ENCODE measurements at regions not wholly inside any gene's neighbourhood (a gene's known extent, or its start where the extent isn't known, plus 50 kb on each side); places are given as distances from the start of the nearest gene placed in this dataset.

DNA sequence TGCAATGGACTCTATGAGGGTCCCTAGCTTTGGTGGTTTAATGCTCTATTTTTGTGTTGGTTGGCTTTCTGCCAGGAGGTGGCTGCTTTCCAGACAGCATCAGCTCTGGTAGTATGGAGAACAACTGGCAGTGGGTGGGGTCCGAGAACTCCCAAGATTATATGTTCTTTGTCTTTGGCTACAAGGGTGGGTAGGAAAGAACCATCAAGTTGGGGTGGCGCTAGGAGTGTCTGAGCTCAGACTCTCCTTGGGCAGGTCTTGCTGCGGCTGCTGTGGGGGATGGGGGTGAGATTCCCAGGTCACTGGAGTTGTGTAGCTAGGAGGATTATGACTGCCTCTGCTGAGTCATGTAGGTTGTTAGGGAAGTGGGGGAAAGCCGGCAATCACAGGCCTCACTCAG lies 976.1 kb upstream of the GYPC start:
- Mint-ChIP-seq H3K36me3 (no peaks in the 10 kb centered on the region), H3K9me3 (peaks cover 30% of the 10 kb centered on the region), H3K27me3 (no peaks in the 10 kb centered on the region), H3K4me1 (ENCODE audit: low read depth in 2 of 2) (no peaks in the 10 kb centered on the region), H3K4me3 (no peak overlapping the region), H3K27ac (no peak overlapping the region)
- DNase-seq (ENCODE audit: low spot score) = no peak
- ATAC-seq = no peak

DNA sequence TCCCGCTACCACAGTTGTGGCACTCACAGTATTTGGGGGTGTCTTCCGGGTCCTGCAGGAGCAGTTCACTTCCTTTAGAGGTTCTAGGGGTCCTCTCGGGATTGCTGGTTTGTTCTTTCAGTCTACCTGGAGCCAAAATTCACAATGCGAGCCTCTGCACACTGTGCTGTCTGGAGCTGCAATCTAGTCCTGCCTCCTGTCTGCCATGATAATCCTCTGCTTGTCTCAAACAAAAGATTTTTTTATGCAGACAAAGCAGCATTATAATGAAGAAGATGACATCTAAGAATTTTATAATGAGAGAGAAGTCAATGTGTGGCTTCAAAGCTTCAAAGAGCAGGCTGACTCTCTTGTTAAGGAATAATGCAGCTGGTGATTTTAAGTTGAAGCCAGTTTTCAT lies 975.1 kb upstream of the GYPC start:
- Mint-ChIP-seq H3K4me1 (ENCODE audit: low read depth in 2 of 2) (no peaks in the 10 kb centered on the region), H3K27me3 (no peaks in the 10 kb centered on the region), H3K27ac (no peak overlapping the region), H3K36me3 (no peaks in the 10 kb centered on the region), H3K9me3 (peaks cover 26% of the 10 kb centered on the region), H3K4me3 (no peak overlapping the region)
- ATAC-seq (no peak), DNase-seq (ENCODE audit: low spot score) (no peak)

DNA sequence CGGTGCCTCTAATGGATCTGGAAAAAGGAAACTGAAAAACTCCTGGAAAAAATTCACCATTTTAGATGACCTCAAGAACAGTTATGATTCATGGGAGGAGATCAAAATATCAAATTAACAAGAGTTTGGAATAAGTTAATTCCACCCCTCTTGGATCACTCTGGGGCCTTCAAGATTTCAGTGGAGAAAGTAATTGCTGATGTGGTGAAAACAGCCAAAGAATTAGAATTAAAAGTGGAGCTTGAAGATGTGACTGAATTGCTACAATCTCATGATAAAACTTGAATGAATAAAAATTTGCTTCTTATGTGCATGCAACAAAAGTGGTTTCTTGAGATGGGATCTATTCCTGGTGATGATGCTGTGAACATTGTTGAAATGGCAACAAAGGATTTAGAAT lies 974.4 kb upstream of the GYPC start:
- no peak for ATAC-seq
- Mint-ChIP-seq H3K9me3 (peaks cover 20% of the 10 kb centered on the region), H3K27ac (no peak overlapping the region), H3K27me3 (no peaks in the 10 kb centered on the region), H3K4me3 (no peak overlapping the region), H3K4me1 (ENCODE audit: low read depth in 2 of 2) (no peaks in the 10 kb centered on the region), H3K36me3 (peaks cover 5% of the 10 kb centered on the region)
- no peak for DNase-seq (ENCODE audit: low spot score)

DNA sequence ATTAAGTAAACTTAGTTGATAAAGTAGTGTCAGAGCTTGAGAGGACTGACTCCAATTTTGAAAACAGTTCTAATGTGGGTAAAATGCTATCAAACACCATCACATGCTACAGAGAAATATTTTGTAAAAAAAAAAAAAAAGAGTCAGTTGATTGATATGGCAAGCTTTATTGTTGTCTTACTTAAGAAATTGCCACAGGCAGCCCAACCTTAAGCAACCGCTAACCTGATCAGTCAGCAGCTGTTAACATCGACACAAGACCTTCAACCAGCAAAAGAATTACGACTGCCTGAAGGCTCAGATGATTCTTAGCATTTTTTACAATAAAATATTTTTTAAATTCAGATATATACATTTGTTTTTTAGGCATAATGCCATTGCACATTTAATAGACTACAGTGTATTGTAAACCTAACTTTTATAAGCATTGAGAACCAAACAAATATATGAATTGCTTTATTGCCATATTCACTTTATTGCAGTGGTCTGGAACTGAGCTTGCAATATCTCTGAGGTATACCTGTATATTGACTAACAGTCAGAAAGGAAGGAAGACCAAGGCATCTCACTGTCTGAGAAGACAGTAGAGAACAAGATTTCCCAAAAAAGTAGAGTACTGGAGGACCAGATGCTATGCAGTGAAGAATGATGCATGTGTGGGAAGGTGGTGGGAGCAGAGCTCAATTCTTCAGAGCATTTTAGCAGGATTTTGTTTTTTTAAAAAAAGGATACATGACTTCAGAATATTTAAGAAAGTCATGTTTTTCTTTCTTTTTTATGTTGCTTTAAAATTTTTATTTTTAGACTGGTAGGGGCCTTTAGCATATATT lies 973.8 kb upstream of the GYPC start:
- ATAC-seq (no peak), DNase-seq (ENCODE audit: low spot score) (no peak)
- Mint-ChIP-seq H3K27ac (no peak overlapping the region), H3K27me3 (no peaks in the 10 kb centered on the region), H3K4me1 (ENCODE audit: low read depth in 2 of 2) (no peaks in the 10 kb centered on the region), H3K36me3 (peaks cover 5% of the 10 kb centered on the region), H3K9me3 (peaks cover 18% of the 10 kb centered on the region), H3K4me3 (no peak overlapping the region)

DNA sequence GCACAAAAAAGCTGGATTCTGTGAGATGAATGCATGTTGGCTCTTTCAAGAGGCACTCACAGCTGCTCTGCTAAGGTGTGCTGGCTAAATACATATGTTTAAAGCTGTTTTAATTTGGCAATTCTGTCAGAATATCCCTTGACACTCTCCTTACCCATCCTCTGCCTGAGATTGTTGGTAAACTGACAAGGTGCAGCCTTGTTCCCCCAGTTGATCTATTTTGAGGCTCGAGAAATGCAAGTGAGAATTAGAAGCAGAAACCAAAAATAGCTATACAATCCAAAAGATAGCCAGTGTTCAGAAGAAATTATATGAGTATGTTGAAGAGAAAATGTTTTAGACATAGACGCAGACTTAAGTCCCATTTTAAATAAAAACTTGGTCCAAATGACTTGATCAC lies 971.7 kb upstream of the GYPC start:
- Mint-ChIP-seq H3K4me3 (no peak overlapping the region), H3K36me3 (peaks cover 12% of the 10 kb centered on the region), H3K27ac (no peak overlapping the region), H3K27me3 (no peaks in the 10 kb centered on the region), H3K9me3 (peaks cover 3% of the 10 kb centered on the region), H3K4me1 (ENCODE audit: low read depth in 2 of 2) (no peaks in the 10 kb centered on the region)
- no peak for DNase-seq (ENCODE audit: low spot score)
- no peak for ATAC-seq

DNA sequence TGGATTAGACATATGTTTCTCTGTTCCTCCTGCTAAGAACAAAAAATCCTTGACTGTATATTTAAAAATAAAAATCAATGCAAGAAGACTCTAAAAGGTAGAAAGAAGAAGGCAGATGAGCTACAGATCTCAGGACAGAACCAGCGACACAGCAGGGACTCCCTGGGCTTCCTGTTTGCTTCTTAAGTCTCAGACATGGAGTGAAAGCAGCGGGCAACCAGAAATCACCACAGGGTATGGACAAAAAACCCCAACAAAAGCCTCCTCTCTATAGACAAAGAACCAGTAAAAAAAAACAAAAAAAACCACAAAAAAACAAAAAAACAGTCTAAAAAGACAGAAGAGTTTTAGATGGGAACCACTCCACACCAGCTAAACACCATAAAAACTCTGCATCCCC lies 971.0 kb upstream of the GYPC start:
- no peak overlapping the region for H3K27ac Mint-ChIP-seq

DNA sequence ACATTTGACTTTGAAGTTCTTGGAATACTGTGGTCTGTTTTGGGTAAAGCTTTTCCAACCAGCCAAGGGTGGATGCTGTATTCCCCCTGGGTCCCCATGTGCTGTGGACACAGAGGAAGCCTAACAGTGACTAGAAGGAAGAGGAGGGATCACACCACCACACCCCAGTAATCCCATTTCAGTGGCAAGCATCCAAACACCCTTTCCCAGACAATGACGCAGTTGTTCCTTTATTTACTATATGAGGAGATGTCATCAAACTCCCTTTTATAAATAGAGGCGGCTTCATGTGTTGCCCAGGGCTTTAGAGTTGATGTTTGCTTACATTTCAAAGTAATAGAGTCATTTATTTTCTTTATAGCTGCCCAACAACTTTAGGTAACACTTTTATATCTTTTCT lies 959.4 kb upstream of the GYPC start:
- no peak for DNase-seq (ENCODE audit: low spot score)
- Mint-ChIP-seq H3K9me3 (peaks cover 6% of the 10 kb centered on the region), H3K36me3 (no peaks in the 10 kb centered on the region), H3K4me3 (no peak overlapping the region), H3K27ac (no peak overlapping the region), H3K4me1 (ENCODE audit: low read depth in 2 of 2) (no peaks in the 10 kb centered on the region), H3K27me3 (no peaks in the 10 kb centered on the region)
- no peak for ATAC-seq

More for the DNA sequence above, 971.0 kb upstream of the GYPC start:
- ATAC-seq = no peak
- no peaks in the 10 kb centered on the region for H3K4me1 Mint-ChIP-seq (ENCODE audit: low read depth in 2 of 2)
- no peaks in the 10 kb centered on the region for H3K27me3 Mint-ChIP-seq
- H3K36me3 Mint-ChIP-seq = peaks cover 12% of the 10 kb centered on the region
- H3K9me3 Mint-ChIP-seq = peaks cover 3% of the 10 kb centered on the region
- no peak overlapping the region for H3K4me3 Mint-ChIP-seq
- no peak for DNase-seq (ENCODE audit: low spot score)

DNA sequence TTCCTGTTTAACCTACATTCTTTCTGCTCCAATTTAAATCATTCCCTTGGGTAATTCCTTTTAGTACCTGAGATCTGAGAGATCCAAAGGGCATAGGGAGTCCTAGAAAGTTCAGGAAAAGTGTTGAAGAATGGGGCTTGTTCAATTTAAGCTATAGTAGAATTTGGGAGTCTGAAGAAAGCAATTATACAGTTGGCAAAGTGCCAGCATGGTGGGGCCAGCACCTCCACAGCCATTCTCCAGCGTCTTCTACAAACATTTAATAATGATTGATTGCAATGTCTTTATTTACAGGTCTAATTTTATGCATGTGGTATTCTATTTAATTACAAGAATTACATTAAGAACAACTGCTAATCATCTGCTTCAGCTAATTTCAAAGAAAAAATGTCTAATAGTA lies 957.7 kb upstream of the GYPC start:
- Mint-ChIP-seq H3K36me3 (no peaks in the 10 kb centered on the region), H3K4me1 (ENCODE audit: low read depth in 2 of 2) (no peaks in the 10 kb centered on the region), H3K4me3 (no peak overlapping the region), H3K9me3 (peaks cover 6% of the 10 kb centered on the region), H3K27me3 (no peaks in the 10 kb centered on the region), H3K27ac (no peak overlapping the region)
- no peak for DNase-seq (ENCODE audit: low spot score)
- ATAC-seq = no peak

DNA sequence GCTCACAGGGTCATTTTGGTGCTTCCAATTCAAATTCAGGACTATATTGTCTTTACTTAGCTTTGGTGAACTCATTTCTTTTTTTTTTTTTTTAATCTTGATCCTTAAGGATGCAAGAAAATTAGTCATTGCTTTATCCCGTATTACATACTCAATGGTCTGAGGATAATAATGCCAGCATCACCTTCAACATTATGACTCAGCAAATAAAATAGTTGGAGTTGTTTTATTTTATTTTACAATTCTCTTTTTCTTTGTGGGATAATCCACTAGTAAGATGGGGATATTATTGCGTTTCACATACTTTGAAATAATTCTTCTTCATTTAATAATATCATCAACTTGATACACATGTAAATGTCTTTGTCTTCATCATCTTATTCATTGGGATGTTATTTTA lies 954.9 kb upstream of the GYPC start:
- no peak overlapping the region for H3K4me3 Mint-ChIP-seq
- ATAC-seq (no peak), DNase-seq (ENCODE audit: low spot score) (no peak)
- H3K9me3 Mint-ChIP-seq = peaks cover 8% of the 10 kb centered on the region
- no peaks in the 10 kb centered on the region for H3K27me3 Mint-ChIP-seq
- H3K36me3 Mint-ChIP-seq = no peaks in the 10 kb centered on the region
- no peak overlapping the region for H3K27ac Mint-ChIP-seq
- no peaks in the 10 kb centered on the region for H3K4me1 Mint-ChIP-seq (ENCODE audit: low read depth in 2 of 2)

DNA sequence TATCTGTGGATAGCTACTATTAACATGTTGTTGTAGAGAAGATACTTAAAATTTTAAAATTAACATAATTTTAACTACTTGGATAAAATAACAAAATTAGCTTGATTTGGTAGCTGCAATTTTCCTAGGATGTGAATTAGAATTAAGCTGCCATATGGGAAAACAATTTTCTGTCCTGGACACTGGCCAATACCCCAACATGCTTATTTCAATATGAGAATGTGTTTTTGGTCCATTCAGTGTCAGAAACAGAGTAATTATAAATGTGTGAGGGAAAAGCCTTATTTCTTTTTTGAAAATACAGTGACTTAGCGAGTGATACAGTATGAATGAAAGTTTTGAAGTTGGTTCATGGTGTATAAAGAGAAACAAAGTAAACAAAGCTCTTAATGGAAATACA lies 948.3 kb upstream of the GYPC start:
- no peaks in the 10 kb centered on the region for H3K27me3 Mint-ChIP-seq
- H3K4me3 Mint-ChIP-seq = no peak overlapping the region
- ATAC-seq (no peak), DNase-seq (ENCODE audit: low spot score) (no peak)
- H3K27ac Mint-ChIP-seq = no peak overlapping the region
- H3K9me3 Mint-ChIP-seq = peaks cover 27% of the 10 kb centered on the region
- no peaks in the 10 kb centered on the region for H3K36me3 Mint-ChIP-seq
- no peaks in the 10 kb centered on the region for H3K4me1 Mint-ChIP-seq (ENCODE audit: low read depth in 2 of 2)

DNA sequence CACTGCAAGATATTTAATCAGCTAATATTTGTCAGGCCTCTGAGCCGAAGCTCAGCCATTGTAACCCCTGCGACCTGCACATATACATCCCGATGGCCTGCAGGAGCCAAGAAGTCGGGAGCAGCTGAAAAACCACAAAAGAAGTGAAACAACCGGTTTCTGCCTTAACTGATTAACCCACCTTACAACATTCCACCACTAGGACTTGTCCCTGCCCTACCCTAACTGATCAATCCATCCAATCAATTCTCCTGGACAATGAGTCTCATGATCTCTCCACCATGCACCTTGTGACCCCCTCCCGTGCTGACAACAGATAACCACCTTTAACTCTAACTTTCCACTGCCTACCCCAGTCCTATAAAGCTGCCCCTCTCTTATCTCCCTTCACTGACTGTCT lies 945.4 kb upstream of the GYPC start:
- no peak for ATAC-seq

DNA sequence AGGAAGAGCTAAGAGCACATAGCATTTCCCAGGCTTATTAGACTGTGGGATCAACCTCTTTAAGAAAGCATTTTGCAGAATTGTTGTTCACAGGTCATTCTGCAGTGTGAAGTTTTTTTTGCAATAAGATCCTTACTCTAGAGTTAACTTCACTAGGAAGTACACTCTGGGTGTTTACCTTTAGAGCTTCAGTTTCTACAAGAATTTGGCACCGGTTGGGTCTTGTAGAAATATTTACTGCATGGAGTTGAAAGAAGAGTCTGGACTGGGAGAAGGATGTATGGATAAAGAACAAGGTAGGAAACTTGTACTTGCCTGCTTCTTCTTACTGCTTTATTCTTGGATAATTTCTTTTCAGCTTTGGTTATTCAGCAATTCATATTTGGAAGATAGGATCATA lies 944.9 kb upstream of the GYPC start:
- Mint-ChIP-seq H3K4me3 (no peak overlapping the region), H3K27ac (no peak overlapping the region), H3K27me3 (no peaks in the 10 kb centered on the region)

More for the DNA sequence above, 945.4 kb upstream of the GYPC start:
- peaks cover 40% of the 10 kb centered on the region for H3K9me3 Mint-ChIP-seq
- H3K4me3 Mint-ChIP-seq = no peak overlapping the region
- H3K27me3 Mint-ChIP-seq = no peaks in the 10 kb centered on the region
- H3K4me1 Mint-ChIP-seq (ENCODE audit: low read depth in 2 of 2) = no peaks in the 10 kb centered on the region
- no peak for DNase-seq (ENCODE audit: low spot score)
- H3K36me3 Mint-ChIP-seq = no peaks in the 10 kb centered on the region
- no peak overlapping the region for H3K27ac Mint-ChIP-seq

DNA sequence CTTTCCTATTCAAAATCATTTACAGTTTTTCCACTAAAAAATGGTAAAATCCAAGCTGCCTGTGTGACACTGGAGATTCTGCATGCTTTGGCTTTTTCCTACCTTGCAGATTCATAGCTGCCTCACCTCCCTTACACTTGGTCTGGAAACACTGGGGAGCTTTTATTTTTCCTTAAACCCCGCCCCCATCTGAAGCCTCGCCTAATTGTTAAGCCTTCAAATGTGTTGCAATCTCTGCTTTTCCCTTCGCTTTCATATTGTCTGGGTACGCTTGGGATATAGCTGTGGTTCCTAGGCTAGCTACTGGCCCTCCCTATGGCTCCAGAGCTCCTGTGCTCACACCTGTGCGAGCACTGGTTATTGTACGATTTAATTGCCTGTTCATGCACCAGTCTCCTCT lies 942.4 kb upstream of the GYPC start:
- DNase-seq (ENCODE audit: low spot score) (no peak), ATAC-seq (no peak)
- no peaks in the 10 kb centered on the region for H3K27me3 Mint-ChIP-seq
- no peak overlapping the region for H3K27ac Mint-ChIP-seq
- H3K4me3 Mint-ChIP-seq = no peak overlapping the region
- H3K36me3 Mint-ChIP-seq = no peaks in the 10 kb centered on the region
- H3K4me1 Mint-ChIP-seq (ENCODE audit: low read depth in 2 of 2) = no peaks in the 10 kb centered on the region
- peaks cover 36% of the 10 kb centered on the region for H3K9me3 Mint-ChIP-seq

More for the DNA sequence above, 944.9 kb upstream of the GYPC start:
- Mint-ChIP-seq H3K9me3 (peaks cover 40% of the 10 kb centered on the region), H3K36me3 (no peaks in the 10 kb centered on the region), H3K4me1 (ENCODE audit: low read depth in 2 of 2) (no peaks in the 10 kb centered on the region)
- ATAC-seq = no peak
- DNase-seq (ENCODE audit: low spot score) = no peak

DNA sequence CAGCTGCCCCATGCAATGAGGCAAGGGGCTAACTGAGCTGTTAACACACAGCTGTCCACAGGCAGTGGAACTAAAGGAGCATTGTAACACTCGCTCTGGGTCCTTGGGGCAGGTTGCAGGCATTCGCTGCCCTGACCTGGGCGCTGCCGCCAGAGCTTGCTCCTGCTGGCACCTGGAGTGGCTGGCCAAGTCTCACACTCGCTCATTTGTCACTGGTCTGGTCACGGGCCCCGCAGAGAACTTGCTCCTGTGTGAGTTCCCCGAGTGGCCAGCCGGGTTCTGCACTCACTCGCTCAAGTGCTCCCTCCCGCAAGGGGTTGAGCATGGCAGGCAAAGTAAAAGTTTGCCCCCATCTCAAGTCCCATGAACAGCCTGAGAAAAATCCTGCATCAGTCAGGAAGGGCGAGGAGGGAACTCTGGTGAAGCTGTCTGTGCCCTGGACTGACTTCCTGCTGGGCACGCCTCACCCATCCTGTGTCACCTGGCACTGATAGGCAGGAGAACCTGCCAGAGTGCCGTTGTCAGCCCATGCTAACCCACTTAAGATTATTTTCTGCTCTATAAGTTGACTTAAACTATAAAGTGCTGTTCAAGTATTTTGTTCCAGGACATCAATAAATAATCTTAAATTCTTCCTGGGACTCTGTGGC lies 934.8 kb upstream of the GYPC start:
- Mint-ChIP-seq H3K36me3 (peaks cover 4% of the 10 kb centered on the region), H3K27me3 (no peaks in the 10 kb centered on the region), H3K9me3 (peaks cover 12% of the 10 kb centered on the region), H3K4me3 (no peak overlapping the region), H3K27ac (no peak overlapping the region), H3K4me1 (ENCODE audit: low read depth in 2 of 2) (no peaks in the 10 kb centered on the region)
- DNase-seq (ENCODE audit: low spot score) (no peak), ATAC-seq (no peak)

Data from natural killer cell treated with Interleukin-12 subunit alpha and Interleukin-12 subunit beta and Interleukin-15 and Interleukin-18, amount 100 ng/mL, for 72 hours (primary cell).